Tibial nerve (tissue), 4 donors: ENCODE measurements at regions not wholly inside any gene's neighbourhood (a gene's known extent, or its start where the extent isn't known, plus 50 kb on each side); places are given as distances from the start of the nearest gene placed in this dataset.

Source experiments
- DNase-seq, 2 donors: peaks; one replicate each; pipeline ENCODE4 v3.0.0-alpha.2; 2019; ENCODE audit warnings: low spot score in 2 of 2
- H3K27ac ChIP-seq, 4 donors: fragments of 200-600 bp; sonication (generic) in 3 of 4; one replicate each; pipeline ENCODE4 v1.5.1; 2017 to 2019; ENCODE audit warnings: mild to moderate bottlenecking in 1 of 4
- H3K27me3 ChIP-seq, 2 donors: fragments of 200-600 bp; sonication (generic) in 1 of 2; one replicate each; pipeline versions ENCODE4 v1.5.1 to v1.6.0; 2017 to 2019
- H3K36me3 ChIP-seq, 3 donors: fragments of 200-600 bp; sonication (generic); one replicate each; pipeline ENCODE4 v1.5.1; 2018 to 2019
- H3K4me1 ChIP-seq, 4 donors: fragments of 200-600 bp; sonication (generic) in 3 of 4; one replicate each; pipeline ENCODE4 v1.5.1; 2017 to 2019
- H3K4me3 ChIP-seq, 4 donors: fragments of 200-600 bp; sonication (generic) in 3 of 4; one replicate each; pipeline ENCODE4 v1.5.1; 2017 to 2019; ENCODE audit warnings: mild to moderate bottlenecking in 1 of 4, moderate library complexity in 1 of 4
- H3K9me3 ChIP-seq, 4 donors: fragments of 200-600 bp; sonication (generic) in 3 of 4; one replicate each; pipeline ENCODE4 v1.5.1; 2017 to 2019
- EP300 ChIP-seq, 2 donors: sonication (generic); formaldehyde crosslinking; IDR thresholded peaks; one replicate each; pipeline ENCODE4 v1.6.1; 2017; ENCODE audit warnings: antibody characterized with exemption in 2 of 2, mild to moderate bottlenecking in 1 of 2
- POLR2A ChIP-seq, 2 donors: fragments of 450-650 bp; IDR thresholded peaks; one replicate each; pipeline ENCODE4 v1.6.1; 2017; ENCODE audit warnings: antibody characterized with exemption in 2 of 2, mild to moderate bottlenecking in 2 of 2, moderate library complexity in 2 of 2
- WGBS, 2 donors: methylation state at CpG; one replicate each; pipeline ENCODE4 v1.1.5; 2018; 5-methylcytosine and 5-hydroxymethylcytosine counted together
- TF ChIP-seq, protein P1 (sequence below), 5 experiments: fragments of 200-600 bp in 3 of 5; fragments of 450-650 bp in 2 of 5; sonication (generic) in 3 of 5; IDR thresholded peaks; one replicate each; pipeline ENCODE4 v1.5.1; 2016 to 2019; ENCODE audit warnings: antibody characterized with exemption in 5 of 5, mild to moderate bottlenecking in 3 of 5, moderate library complexity in 2 of 5

DNA sequence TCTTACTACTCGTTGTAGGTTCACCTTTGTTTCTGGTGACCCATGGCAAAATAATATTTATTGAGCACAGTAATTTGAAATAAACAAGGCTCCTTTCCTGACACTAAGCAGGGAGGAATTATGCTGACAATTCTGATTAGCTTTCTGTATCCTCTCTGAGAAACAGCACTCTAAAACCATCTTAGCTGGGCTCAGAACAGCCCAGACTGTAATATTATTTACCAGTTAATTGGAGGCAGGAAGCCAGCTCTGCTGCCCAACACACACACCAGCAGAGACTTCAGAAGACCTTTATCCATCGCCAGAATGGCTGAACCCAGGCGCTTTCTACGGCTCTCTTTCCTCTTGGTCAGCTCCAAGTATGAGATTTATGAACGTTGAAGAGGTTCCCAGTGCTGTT is 77.6 kb upstream of the FMN2 start:
- Histone ChIP-seq H3K36me3 (no peaks in the 10 kb centered on the region), H3K4me1 (no peaks in the 10 kb centered on the region), H3K4me3 (no peak overlapping the region), H3K9me3 (peaks cover 0 to 24% (median 0%) of the 10 kb centered on the region in 4 donors), H3K27me3 (no peaks in the 10 kb centered on the region), H3K27ac (no peak overlapping the region)
- no peak for DNase-seq
- TF ChIP-seq EP300 (IDR thresholded peaks at IDR 0.05) (no peak), POLR2A (IDR thresholded peaks at IDR 0.05) (no peak)
- TF ChIP-seq, protein P1, sequence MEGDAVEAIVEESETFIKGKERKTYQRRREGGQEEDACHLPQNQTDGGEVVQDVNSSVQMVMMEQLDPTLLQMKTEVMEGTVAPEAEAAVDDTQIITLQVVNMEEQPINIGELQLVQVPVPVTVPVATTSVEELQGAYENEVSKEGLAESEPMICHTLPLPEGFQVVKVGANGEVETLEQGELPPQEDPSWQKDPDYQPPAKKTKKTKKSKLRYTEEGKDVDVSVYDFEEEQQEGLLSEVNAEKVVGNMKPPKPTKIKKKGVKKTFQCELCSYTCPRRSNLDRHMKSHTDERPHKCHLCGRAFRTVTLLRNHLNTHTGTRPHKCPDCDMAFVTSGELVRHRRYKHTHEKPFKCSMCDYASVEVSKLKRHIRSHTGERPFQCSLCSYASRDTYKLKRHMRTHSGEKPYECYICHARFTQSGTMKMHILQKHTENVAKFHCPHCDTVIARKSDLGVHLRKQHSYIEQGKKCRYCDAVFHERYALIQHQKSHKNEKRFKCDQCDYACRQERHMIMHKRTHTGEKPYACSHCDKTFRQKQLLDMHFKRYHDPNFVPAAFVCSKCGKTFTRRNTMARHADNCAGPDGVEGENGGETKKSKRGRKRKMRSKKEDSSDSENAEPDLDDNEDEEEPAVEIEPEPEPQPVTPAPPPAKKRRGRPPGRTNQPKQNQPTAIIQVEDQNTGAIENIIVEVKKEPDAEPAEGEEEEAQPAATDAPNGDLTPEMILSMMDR (IDR thresholded peaks at IDR 0.05), result no peak
- 73% methylated on average over 5 of the region's 5 CpGs for WGBS, 2 donors

- Histone ChIP-seq H3K4me3 (no peak overlapping the region), H3K27me3 (no peaks in the 10 kb centered on the region), H3K36me3 (no peaks in the 10 kb centered on the region), H3K4me1 (no peaks in the 10 kb centered on the region), H3K27ac (no peak overlapping the region), H3K9me3 (peaks cover 0 to 13% (median 0%) of the 10 kb centered on the region in 4 donors)
- no peak for TF ChIP-seq EP300 (IDR thresholded peaks at IDR 0.05)
- TF ChIP-seq, protein P1 (IDR thresholded peaks at IDR 0.05), result no peak
- no peak for TF ChIP-seq POLR2A (IDR thresholded peaks at IDR 0.05)
- no peak for DNase-seq
- WGBS, 2 donors, result 0 to 92% methylated on average over 1 of the region's 1 CpG
Observed at GRCh38 chr1:240018617-240019016, 73.1 kb upstream of the FMN2 start.

DNA sequence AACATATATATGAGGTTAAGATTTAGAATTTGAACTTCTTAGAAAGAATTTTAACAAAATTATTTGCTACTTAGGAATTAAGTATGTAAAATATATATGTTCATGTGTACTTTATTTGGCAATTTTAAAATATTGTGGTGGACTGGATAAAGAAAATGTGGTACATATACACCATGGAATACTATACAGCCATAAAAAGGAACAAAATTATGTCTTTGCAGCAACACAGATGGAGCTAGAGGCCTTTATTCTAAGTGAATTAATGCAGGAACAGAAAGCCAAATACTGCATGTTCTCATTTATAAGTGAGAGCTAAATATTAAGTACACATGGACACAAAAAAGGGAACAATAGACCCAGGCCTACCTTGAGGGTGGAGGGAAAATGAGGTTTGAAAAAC is 72.2 kb upstream of the FMN2 start:
- Histone ChIP-seq H3K27ac (no peak overlapping the region), H3K4me1 (no peaks in the 10 kb centered on the region), H3K4me3 (no peak overlapping the region), H3K27me3 (no peaks in the 10 kb centered on the region), H3K36me3 (no peaks in the 10 kb centered on the region), H3K9me3 (peaks cover 0 to 13% (median 0%) of the 10 kb centered on the region in 4 donors)
- TF ChIP-seq EP300 (IDR thresholded peaks at IDR 0.05), result no peak
- TF ChIP-seq POLR2A (IDR thresholded peaks at IDR 0.05), result no peak
- TF ChIP-seq, protein P1 (IDR thresholded peaks at IDR 0.05), result no peak
- DNase-seq, result no peak

GRCh38 chr1:240020871-240021270 is 70.8 kb upstream of the FMN2 start:
- H3K4me3 ChIP-seq, result no peak overlapping the region
- TF ChIP-seq, protein P1 (IDR thresholded peaks at IDR 0.05), result no peak
- TF ChIP-seq POLR2A (IDR thresholded peaks at IDR 0.05) (no peak), EP300 (IDR thresholded peaks at IDR 0.05) (no peak)

DNA sequence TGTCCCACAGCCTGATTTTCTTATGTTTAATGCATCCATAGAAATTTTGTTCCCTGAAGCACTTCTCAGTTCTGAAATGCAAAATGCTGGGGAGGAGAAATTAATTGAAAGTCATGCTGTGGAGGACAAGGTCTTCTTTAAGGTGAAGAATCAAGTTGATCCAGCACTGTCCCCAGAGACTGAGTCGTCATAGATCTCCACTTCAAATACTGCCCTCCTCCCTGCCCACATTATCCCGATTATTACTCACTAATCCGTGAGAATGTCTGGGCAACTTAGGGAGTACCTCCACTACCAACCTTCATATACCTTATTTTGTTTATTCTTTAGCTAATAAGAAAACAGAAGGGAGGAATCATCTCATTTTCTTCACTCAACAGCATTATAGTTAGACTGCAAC is 70.0 kb upstream of the FMN2 start:
- Histone ChIP-seq H3K4me1 (no peaks in the 10 kb centered on the region), H3K4me3 (no peak overlapping the region), H3K36me3 (no peaks in the 10 kb centered on the region), H3K27ac (no peak overlapping the region), H3K27me3 (no peaks in the 10 kb centered on the region), H3K9me3 (peaks cover 0 to 13% (median 0%) of the 10 kb centered on the region in 4 donors)
- WGBS, 2 donors, result 76 to 80% methylated on average over 3 of the region's 3 CpGs
- TF ChIP-seq EP300 (IDR thresholded peaks at IDR 0.05) (no peak), POLR2A (IDR thresholded peaks at IDR 0.05) (no peak)
- TF ChIP-seq, protein P1 (IDR thresholded peaks at IDR 0.05), result no peak
- no peak for DNase-seq

More at GRCh38 chr1:240020871-240021270, 70.8 kb upstream of the FMN2 start:
- Histone ChIP-seq H3K27me3 (no peaks in the 10 kb centered on the region), H3K36me3 (no peaks in the 10 kb centered on the region), H3K9me3 (peaks cover 0 to 13% (median 0%) of the 10 kb centered on the region in 4 donors), H3K4me1 (no peaks in the 10 kb centered on the region), H3K27ac (no peak overlapping the region)
- no peak for DNase-seq
- 78 to 91% methylated on average over 3 of the region's 3 CpGs for WGBS, 2 donors
